GM12878 (cell line): ENCODE measurements at regions not wholly inside any gene's neighbourhood (a gene's known extent, or its start where the extent isn't known, plus 50 kb on each side); places are given as distances from the start of the nearest gene placed in this dataset.

Experiments
- CEBPB ChIP-seq, 2 experiments: fragments of 150-350 bp in 1 of 2; IDR thresholded peaks; 2 replicates each; pipeline ENCODE4 v1.6.1; 2012 to 2014; ENCODE audit warnings: low read depth in 2 of 2, low read length in 2 of 2, borderline replicate concordance in 1 of 2, inconsistent platforms in 1 of 2
- EP300 ChIP-seq, 2 experiments: fragments of 150-350 bp in 1 of 2; IDR thresholded peaks; 2 replicates each; pipeline ENCODE4 v1.6.1; 2011 to 2012; ENCODE audit warnings: low read depth in 2 of 2, low read length in 2 of 2, borderline replicate concordance in 1 of 2, improper control_type of control experiment in 1 of 2, inconsistent platforms in 1 of 2; ENCODE audit not compliant: control insufficient read depth in 1 of 2
- EZH2 ChIP-seq: IDR thresholded peaks from 2 replicates; pipeline ENCODE4 v1.6.1; 2012; ENCODE audit warnings: low read depth, mild to moderate bottlenecking, control low read depth, inconsistent platforms, low read length, borderline replicate concordance; ENCODE audit not compliant: control insufficient read depth
- FOXK2 ChIP-seq: fragments of 450-650 bp; IDR thresholded peaks from 2 replicates; pipeline ENCODE4 v1.6.1; 2017; ENCODE audit warnings: mild to moderate bottlenecking, moderate library complexity
- NFIC ChIP-seq: IDR thresholded peaks from 2 replicates; pipeline ENCODE4 v1.6.1; 2012; ENCODE audit warnings: low read depth, mild to moderate bottlenecking, inconsistent platforms, low read length, moderate library complexity
- POLR2A ChIP-seq: IDR thresholded peaks from 2 replicates; pipeline ENCODE4 v1.6.1; 2011; ENCODE audit warnings: low read depth, mild to moderate bottlenecking, low read length
- SMAD1 ChIP-seq: fragments of 450-650 bp; IDR thresholded peaks from 2 replicates; pipeline ENCODE4 v1.6.1; 2018; ENCODE audit warnings: mild to moderate bottlenecking, low read depth; ENCODE audit not compliant: partially characterized antibody
- TF ChIP-seq, protein P1 (sequence below), 3 experiments: IDR thresholded peaks in 2 of 3; conservative IDR thresholded peaks in 1 of 3; 2 replicates each; pipeline ENCODE4 v1.5.1; 2011; ENCODE audit warnings: low read depth in 3 of 3, low read length in 3 of 3, mild to moderate bottlenecking in 3 of 3, control low read depth in 2 of 3, moderate library complexity in 2 of 3, inconsistent platforms in 1 of 3, mixed read lengths in 1 of 3; ENCODE audit not compliant: control insufficient read depth in 2 of 3, insufficient read depth in 1 of 3; ENCODE audit errors: extremely low read depth in 1 of 3

DNA sequence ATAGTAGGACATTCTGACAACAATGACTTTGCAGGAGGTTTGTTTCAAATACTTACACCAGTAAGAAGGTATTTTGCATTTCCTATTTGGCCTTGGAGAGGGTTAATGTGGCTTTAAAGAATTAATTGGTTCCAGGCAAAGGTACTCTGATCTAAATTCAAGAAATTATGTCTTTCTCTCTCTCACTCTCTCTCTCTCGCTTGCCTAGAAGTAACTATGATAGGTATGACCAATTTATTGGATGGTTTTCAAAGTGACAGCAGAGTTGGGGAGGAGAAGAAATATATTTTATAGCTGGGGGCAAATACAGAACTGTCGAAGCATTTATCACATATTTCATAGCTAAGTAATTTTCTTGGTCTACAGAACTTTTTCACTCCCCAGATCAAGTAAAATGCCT lies 116.0 kb downstream of the ATP6V1G3 start:
- TF ChIP-seq EZH2 (no peak), FOXK2 (no peak), NFIC (no peak), CEBPB (IDR thresholded peaks at IDR 0.05; ENCODE audit: borderline replicate concordance in 1 of 2, low read depth in 2 of 2, low read length in 2 of 2) (no peak), SMAD1 (no peak), POLR2A (no peak), EP300 (IDR thresholded peaks at IDR 0.05; ENCODE audit: borderline replicate concordance in 1 of 2, control insufficient read depth in 1 of 2, low read depth in 2 of 2, low read length in 2 of 2) (no peak)
- TF ChIP-seq, protein P1, sequence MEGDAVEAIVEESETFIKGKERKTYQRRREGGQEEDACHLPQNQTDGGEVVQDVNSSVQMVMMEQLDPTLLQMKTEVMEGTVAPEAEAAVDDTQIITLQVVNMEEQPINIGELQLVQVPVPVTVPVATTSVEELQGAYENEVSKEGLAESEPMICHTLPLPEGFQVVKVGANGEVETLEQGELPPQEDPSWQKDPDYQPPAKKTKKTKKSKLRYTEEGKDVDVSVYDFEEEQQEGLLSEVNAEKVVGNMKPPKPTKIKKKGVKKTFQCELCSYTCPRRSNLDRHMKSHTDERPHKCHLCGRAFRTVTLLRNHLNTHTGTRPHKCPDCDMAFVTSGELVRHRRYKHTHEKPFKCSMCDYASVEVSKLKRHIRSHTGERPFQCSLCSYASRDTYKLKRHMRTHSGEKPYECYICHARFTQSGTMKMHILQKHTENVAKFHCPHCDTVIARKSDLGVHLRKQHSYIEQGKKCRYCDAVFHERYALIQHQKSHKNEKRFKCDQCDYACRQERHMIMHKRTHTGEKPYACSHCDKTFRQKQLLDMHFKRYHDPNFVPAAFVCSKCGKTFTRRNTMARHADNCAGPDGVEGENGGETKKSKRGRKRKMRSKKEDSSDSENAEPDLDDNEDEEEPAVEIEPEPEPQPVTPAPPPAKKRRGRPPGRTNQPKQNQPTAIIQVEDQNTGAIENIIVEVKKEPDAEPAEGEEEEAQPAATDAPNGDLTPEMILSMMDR (IDR thresholded peaks at IDR 0.05 in 2 of 3, conservative IDR thresholded peaks at IDR 0.05 in 1 of 3; ENCODE audit: control insufficient read depth in 2 of 3, extremely low read depth in 1 of 3, insufficient read depth in 1 of 3, low read depth in 3 of 3, low read length in 3 of 3) = no peak
